NCI-H2171 treated with DMSO at 0.1 percent for 48 hours (cell line): ENCODE measurements at regions not wholly inside any gene's neighbourhood (a gene's known extent, or its start where the extent isn't known, plus 50 kb on each side); places are given as distances from the start of the nearest gene placed in this dataset.
A peak's percentile ranks its signal among the peaks of the same experiment; 100 is the strongest.

ENCODE experiments used
- DNase-seq: peaks from one replicate; lab custom pipeline; 2025; lab: John Stamatoyannopoulos, UW

DNA sequence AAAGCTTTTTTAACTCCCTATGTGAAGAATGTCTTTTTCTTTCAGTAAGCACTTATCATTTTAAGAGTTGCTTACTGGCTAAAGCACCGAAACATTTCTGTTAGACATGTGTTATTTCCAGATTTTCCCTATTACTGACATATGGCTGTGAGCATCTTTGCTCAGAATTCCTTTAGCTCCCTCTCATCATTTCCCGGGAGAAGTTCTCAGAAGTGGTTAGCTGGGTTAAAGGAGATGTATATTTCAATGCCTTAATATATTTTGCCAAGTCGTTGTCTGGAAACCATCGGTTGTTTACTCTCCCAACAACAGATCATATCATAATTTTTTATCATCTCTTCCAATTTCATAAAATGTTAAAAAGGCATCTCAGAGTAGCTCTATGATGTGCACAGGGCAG is 396.5 kb downstream of the OCA2 start:
- no peak for DNase-seq

DNA sequence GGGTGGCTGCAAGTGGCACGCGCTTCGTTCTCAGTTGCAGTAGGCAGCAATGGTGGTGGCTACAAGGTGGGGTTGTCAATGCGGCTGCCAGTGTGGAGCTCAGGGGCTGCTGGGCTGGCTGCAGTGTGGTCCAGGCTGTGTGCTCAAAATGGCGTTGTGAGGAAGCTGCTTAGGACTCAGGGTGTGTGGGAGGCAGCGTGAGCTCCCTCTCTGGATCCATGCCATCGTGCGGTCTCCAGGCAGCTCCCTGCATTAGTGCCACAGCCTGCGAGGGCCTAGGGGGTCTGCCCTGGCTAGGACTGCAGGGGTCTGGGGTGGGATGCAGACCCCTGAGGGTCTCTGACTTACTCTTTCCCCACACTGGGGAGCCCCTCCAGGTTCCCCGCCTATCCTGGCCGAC is 397.2 kb downstream of the OCA2 start:
- no peak for DNase-seq

DNA sequence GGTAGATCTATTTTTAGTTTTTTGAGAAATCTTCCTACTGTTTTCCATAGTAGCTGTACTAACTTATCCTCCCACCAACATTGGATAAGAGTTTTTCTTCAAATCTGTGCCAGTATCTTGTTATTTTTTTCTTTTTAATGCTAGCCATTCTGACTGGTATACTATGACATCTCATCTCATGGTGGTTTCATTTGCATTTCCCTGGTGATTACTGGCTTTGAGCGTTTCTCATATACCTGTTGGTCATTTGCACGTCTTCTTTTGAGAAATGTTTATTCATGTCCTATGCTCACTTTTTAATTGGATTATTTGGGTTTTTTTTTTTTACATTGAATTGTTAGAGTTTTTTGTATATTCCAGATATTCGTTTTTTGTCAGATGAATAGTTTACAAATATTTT is 398.1 kb downstream of the OCA2 start:
- DNase-seq: no peak

DNA sequence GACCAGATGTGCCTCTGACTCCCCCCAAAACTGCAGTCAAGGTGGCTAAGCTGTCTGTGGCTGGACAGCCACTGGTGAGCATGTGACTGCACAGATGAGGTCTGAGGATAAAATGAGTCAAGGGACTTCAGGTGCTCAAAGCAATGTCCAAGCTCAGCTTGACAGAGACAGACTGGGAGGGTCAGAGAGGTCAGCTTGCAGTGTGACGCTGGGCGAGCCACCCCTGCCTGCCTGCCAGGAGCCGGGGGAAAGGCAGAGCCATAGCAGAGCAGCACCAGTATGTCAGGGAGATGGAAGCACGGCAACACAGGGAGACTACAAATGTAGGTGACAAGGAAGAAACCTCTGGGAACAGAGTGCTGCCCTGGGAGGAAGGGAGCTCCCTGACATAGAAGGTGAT is 399.4 kb downstream of the OCA2 start:
- no peak for DNase-seq

DNA sequence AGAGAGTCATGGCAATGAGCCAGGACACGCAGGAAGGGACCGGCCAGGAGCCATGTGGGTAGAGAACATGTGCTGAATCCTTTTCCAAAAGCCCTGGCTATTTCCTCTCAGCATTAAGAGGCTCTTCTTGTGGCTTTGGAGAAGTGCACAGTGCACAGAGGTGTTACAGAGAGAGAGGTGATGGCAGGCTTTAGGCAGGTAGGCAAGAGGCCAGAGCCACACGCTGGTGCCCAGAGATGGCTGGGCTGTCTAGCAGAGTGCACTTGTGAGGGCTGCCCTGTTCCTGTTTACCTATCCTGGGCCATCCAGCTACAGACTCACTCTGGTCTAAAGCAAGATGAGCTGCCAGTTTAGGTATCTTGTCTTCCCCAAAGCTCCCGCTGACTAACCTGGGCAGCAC is 402.6 kb downstream of the OCA2 start:
- no peak for DNase-seq

DNA sequence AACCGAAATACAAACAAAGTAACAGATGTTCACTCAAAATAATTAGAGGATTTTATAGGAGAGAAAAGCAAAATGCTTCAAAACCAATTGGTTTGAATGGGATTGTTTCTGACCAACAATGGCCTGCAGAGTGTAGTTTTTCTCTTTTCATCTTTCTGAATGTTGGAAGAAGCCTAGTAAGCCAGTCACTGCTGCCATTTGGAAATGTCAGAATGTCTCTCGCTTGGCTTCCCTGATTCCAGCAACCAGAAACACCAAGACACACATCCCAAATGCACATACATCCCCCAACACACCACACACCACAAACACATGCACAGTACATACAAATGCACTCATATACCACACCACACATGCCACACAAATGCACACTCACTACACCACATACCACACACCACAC is 403.4 kb downstream of the OCA2 start:
- no peak for DNase-seq

DNA sequence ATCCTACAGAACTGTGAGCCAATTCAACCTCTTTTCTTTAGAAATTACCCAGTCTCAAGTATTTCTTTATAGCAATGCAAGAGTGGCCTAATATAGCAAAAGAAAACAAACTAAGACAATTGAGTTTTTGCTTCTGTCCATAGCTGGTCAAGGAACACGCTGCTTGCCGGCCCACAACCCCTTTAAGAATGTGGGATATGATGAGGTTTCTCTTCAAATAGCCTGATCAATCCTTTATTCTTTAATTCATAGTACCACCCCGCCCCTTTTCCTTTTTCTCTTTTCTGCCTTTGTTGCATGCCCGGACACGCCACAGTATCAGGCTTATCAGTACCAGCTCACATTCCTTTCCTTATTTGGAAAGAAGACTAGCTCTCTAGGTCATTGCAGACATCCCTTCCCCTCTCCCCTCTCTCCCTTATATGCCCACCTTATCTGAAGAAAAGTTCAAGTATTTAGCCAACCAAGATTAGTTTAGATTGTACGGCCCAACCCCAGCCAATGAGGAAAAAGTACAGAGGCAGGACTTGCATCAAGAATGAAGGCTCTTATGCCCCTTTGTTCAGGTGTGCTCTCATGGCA is 404.5 kb downstream of the OCA2 start:
- DNase-seq: no peak

DNA sequence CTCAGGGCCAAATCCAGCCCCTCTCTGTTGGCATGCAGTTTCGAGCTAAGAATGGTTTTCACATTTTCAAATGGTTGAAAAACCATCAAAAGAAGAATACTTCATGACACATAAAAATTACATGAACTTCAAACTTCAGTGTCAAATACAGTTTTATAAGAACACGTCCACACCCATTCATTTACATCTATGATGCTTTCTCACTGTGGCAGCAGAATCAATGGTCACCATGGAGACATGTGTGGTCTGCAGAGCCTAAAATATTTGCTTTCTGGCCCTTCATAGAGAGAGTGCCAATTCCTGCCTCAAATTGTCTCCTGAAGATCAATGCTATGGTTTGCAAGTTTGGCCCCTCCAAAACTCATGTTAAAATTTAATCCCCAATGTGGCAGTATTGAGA is 405.8 kb downstream of the OCA2 start:
- no peak for DNase-seq

DNA sequence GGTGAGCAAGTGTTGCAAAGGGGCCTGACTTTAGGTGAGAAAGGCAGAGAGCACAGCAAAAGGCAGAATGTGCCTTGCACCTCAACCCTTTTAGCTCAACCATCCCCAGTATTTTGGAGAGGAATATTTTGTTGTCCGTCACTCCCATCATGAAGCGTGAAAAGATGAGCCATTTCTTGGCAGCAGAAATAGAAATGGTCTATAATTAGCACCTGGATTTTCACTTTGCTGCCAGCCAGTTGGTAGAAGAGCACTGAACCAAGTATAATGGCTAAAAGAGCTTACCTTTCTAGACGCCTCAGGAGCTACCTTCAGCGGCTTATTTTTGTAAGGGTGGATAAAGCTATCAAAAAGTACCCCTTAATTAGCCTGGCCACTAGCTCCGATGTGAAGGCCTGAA is 406.7 kb downstream of the OCA2 start:
- no peak for DNase-seq

DNA sequence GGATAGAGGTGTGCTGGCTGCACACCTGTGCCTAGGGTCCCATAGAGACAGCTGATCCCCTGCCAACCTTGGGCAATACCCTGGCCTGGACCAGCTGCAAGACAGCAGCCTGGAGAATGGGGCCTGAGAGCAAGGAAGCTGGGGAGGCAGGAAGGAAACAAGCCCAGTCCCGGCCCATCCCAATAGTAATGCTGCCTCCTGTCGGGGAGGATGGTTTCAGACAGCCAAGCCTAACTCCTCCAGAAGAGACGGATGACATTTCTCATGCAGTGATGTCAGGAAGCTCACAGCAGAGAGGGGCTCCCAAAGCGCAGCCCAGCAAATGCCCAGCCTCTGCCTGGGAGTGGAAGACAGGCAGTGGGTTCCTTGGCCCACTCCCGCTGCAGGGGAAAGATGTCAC is 408.8 kb downstream of the OCA2 start:
- no peak for DNase-seq

DNA sequence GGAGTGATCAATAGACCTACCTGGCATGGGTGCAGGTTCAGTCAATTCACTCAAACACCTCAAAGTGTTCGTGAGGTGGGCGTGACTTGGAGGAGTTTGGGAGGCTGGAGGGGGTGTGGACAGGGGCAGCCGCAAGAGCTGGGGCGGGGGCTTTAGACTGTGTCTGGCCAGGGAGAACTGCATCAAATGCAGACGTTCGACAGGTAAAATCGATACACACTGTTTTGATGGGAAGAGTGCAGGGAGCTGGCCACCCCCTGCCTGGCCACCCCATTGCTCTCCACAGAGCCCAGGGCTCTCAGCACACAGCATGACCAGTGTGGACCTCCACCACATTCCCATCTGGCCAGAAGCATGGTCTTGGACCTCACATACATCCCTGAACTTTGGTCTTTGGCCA is 412.1 kb downstream of the OCA2 start:
- no peak for DNase-seq

DNA sequence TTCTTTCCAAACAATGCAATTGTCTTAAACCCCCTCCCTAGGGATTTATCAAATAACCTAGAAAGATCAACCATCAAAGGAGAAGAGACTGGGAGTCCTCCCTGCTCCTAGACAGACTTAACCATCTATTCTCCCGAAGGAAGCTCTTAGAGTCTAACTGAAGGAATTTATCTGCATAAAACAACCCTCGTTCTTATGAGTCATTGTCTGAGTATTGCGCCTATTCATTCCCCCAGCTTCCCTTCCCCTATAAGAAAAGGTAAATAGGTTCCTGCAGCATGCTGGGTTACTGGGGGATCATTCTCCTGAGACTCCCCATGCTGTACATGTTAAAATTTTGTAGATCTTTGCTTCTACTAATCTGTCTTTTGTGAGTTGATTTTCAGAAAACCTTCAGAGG is 412.7 kb downstream of the OCA2 start:
- DNase-seq: no peak

DNA sequence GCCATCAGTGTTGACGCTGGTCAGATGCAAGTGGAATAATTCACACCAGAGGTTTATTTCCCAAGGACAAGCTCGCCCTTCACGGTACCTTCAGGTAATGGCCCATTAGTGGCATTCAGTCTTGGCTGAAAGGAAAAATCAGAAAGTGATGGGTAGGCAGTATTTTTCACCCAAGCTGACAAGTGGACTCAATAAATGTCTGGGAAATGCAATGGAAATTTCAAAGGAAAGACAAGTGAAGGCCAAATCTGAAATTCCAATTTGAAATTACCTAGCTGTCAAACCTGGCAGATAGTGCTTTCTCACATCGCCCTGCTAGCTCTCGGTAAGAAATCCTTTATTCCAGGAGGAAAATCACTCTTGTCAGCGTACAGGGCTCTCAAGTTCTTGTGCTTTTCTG is 413.5 kb downstream of the OCA2 start:
- DNase-seq: no peak

DNA sequence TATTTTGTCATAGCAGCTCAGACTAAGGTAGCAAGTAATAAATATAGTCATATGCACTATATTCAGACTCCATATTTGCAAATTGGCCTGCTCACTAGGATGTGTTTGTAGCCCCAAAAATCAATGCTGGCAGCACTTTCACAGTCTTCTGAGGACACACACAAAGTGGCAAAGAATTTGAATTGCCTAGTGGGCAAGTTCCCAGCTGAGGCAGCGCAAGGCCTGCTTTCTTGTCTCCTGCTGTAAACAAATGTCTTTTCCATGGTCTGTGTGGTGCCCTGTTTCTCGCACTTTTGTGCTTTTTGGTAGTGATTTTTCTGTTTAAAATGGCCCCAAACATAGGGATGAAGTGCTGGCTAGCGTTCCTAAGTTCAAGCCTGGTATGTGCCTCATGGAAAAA is 416.0 kb downstream of the OCA2 start:
- DNase-seq: no peak

DNA sequence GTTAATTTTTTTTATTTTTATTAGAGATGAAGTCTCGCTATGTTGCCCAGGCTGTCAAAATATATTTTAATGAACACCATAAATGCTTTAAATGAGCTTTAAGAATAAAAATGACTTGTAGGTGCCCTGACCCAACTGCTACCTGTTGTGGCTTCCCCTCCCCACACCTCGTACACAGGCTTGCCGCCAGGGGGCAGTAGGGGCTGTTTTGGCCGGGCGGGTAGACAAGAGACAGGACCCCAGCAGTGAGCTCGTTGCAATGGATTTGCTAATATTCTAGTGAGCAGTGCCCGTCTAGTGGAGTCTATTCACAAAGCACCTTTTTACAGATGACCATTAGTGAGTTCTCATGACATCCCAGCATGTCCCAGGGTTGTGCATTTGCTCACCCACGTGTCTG is 418.1 kb downstream of the OCA2 start:
- DNase-seq: no peak

DNA sequence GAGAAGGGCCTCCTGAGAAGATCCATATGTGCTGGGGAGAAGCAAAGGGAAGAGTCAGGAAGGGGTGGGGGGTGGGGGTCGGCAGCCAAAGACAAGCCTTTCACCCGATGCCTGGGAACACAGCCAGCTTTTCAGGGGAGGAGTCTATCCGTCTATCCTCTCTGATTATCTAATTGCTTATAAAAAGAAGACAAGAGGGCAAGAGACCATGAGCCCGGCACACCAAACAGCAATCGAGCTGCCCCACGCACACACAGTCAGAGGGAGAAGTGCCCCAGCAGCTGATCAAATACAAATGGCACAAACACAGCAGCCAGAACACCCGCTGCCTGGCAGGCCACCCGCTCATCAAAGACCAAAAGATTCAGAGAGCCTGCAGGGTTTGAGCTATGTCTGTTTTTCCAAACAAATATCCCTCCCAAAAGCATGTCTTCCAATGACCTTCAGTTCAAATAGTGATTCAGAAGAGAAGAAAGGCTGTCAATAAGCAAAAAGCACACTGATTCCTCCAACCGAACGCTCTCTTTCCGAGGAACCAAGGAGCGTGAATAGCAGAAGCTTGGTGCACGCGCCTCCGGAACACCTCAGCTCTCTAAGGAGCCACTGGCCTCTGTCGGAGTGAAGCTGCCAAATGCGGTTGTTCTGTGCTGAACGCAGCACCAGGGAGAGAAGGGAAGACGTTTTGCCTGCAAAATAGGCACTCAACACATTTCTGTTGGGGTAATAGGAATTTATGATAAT is 419.2 kb downstream of the OCA2 start:
- DNase-seq: peak; percentile 41

DNA sequence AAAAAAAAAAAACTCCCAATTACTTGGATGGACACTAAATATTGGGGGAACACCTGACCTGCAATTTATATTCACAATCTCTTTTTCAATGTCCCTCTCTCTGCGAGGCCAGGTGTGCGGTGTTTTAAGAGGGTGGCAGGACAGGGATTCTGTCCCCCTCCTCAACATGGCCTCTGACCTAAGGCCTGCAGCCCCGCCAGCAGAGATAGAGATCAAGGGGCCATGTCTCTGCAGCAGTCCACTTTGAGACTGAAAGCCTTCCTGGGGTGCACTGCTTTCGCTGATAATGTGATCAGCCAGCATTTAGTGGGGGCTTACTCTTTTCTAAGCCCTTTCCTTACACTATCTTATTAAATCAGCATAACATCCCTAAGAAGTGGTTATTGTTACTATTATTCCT is 419.9 kb downstream of the OCA2 start:
- DNase-seq: no peak

DNA sequence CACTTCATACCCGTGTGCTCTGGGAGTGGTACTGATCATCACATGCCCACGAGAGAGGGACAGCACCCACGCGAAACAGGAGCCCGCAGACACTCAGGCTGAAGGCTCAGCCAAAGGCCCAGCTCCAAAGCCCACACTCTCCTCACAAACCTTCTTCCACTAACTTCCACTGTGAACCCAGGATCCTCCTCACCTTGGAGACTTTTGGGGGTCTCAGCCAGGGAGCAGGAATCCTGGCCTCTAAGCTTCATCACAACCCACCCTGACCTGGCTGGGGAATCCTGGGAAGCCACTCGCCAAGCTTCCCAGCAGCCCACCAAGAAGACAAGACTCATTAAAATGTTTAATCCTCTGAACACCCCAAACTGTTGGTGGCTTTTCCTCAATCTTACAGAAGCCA is 421.2 kb downstream of the OCA2 start:
- DNase-seq: no peak

DNA sequence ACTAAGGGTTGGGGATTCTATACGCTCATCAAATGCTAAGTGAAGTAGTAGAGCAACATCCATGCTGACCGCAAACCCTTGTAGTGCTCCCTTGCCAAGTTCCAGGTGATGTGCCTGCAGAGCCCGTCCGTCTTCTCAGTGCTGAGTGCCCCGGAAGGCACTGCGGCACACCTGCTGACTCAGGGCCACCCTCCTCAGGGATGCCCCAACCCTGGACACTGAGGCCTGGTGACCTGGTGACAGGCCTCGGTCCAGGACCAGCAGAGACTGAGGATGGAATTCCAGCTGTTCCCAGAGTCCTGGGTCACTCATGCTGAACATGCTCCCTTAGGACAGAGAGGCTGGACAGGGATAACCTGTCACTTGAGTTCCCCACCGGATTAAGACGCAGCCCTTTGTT is 422.5 kb downstream of the OCA2 start:
- no peak for DNase-seq

DNA sequence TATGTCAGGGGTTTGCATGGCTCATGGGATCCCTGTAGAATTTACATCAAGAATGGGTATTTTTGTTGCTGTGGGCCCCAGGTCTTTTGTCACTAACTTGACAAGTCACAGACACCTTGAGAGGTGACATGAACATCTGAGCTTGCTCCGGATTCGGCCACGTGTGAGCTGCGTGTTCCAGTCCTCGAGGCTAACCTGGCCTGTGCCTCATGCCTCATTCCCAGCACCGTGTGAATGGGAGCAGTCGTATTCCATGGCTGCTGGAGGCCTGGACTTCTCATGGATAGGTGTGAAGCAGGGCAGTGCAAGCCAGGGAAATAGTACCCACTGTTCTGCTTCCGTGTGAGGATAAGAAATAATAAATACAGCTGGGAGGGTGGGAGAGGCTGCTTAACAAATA is 423.5 kb downstream of the OCA2 start:
- no peak for DNase-seq

DNA sequence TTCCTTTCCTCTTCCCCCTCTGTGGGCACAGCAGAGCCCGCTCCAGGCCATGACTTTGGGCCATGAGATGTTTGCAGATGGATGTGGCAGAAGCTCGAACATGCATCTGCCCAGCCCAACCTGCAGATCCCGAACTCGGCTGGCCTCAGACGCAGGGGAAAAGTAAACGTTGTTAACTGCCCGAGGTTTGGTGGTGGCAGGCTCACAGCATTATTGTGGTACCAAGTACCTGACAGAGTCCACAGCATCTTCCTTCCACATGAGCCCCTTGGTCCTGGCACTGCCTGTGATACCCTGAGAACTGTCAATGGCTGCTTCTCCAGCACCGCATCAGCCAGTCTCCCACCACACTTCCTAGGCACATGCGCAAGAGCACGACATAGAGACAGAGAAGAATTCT is 424.3 kb downstream of the OCA2 start:
- no peak for DNase-seq

DNA sequence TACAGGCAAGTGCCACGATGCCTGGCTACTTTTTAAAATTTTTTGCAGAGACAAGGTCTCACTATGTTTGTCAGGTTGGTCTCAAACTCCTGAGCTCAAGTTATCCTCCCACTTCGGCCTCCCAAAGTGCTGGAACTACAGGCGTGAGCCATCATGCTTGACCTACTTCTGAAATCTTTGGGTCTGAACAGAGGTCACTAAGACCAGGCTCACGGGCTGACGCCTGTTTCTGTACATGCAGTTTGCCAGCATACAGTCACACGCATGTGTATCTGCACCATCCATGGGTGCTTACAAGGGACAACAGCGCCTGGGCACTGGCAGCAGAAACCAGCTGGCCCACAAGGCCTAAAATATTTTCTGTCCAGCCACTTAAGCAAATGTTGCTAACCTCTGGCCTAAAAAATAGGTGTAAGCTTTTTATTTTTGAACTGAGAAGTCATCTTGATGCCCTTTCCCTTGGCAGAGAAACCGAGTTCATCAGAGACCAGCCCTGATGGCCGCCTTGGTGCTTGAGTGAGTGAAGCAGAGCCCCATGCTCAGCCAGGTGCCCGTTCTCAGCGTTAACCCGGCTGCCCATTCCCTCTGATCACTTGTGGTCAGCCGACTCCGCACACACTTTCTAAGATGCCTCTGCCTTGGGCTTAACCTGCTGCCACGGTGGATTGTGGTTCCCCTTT is 425.2 kb downstream of the OCA2 start:
- DNase-seq: no peak

DNA sequence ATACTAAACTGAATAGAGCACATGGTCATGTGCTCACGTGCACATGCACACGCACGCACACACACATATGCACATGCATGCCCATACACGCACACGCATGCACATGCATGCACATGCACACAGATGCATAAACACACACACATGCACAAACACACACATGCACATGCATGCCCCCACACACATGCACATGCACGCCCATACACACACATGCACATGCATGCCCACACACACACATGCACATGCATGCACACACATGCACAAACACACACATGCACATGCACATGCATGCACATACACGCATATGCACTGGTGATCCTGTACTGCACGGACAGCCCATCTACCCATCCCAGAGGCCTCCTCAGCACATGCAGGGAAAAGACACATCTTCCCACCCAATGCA is 426.6 kb downstream of the OCA2 start:
- DNase-seq: no peak
